ENCODE measurements at regions not wholly inside any gene's neighbourhood (a gene's known extent, or its start where the extent isn't known, plus 50 kb on each side); places are given as distances from the start of the nearest gene placed in this dataset.
"Not testable (repeated sequence)": the region's sequence is repeated elsewhere in the genome, so short reads cannot be mapped to it uniquely, and the experiment has no call there.

DNA sequence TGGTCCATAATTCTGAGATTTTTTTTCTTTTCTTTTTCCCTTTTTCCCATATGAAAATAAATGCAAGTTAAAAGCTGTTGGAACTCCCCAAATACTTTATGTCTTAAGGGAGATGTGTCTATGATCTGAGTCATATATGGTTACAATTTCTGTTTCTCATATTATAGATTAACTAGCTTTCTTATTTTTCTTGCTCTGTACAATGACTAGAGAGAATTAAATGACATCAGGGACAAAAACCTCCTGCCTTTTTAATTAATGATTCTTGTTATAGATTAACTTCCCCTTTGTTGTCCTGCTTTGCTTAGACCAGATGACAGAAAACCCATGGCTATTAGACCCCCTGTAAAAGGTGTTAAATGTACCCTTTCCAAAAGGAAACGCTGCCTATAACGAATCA lies 643.9 kb upstream of the NXPH2 start:
- H3K36me3 ChIP-seq (replicated peaks in 1 of 2; ENCODE audit: control extremely low read depth in 1 of 2, control insufficient read depth in 1 of 2, extremely low read depth in 1 of 2, insufficient read depth in 2 of 2, low read length in 1 of 2): no peaks in the 10 kb centered on the region
- H3K27ac Mint-ChIP-seq: no peak overlapping the region
- no peak overlapping the region for H3K9ac ChIP-seq (ENCODE audit: low read length)
- DNase-seq (no peak), ATAC-seq (ENCODE audit: low read depth) (no peak)
- H3K27ac ChIP-seq (ENCODE audit: low read length in 2 of 2): no peak overlapping the region
- H3K4me2 ChIP-seq (replicated peaks; ENCODE audit: low read depth, low read length, poor library complexity, severe bottlenecking): no peak overlapping the region
- H4K20me1 ChIP-seq (ENCODE audit: control insufficient read depth, insufficient read depth, low read length, poor library complexity, severe bottlenecking): no peaks in the 10 kb centered on the region
- no peaks in the 10 kb centered on the region for H3K9me3 Mint-ChIP-seq (ENCODE audit: insufficient read depth)
- intact Hi-C loops (cut with micrococcal nuclease): no loop called here
- H3K79me2 ChIP-seq (ENCODE audit: control insufficient read depth, insufficient read depth, low read length): no peaks in the 10 kb centered on the region
- no peaks in the 10 kb centered on the region for H3K4me1 ChIP-seq (ENCODE audit: control insufficient read depth in 2 of 2, insufficient read depth in 2 of 2, low read length in 2 of 2)
- no peak overlapping the region for H3K4me3 Mint-ChIP-seq
- H3K9me3 ChIP-seq (ENCODE audit: control extremely low read depth in 1 of 3, control insufficient read depth in 2 of 3, insufficient read depth in 1 of 3, low read length in 2 of 3): peaks cover 0 to 2% (median 0%) of the 10 kb centered on the region in 3 donors
- no peak overlapping the region for H3K4me3 ChIP-seq (ENCODE audit: control extremely low read depth in 1 of 5, extremely low read depth in 1 of 5, insufficient read depth in 1 of 5, low read depth in 2 of 5, low read length in 4 of 5)
- no peaks in the 10 kb centered on the region for H3K27me3 ChIP-seq (replicated peaks in 1 of 4; ENCODE audit: control extremely low read depth in 1 of 4, control insufficient read depth in 3 of 4, insufficient read depth in 4 of 4, low read length in 3 of 4)
- CTCF ChIA-PET: no interaction called here
- no CpG with 5 or more reads among the region's 2 CpGs for WGBS (ENCODE audit: insufficient coverage)
- POLR2A ChIA-PET: no interaction called here
- H3K4me1 Mint-ChIP-seq: no peaks in the 10 kb centered on the region
- no peaks in the 10 kb centered on the region for H3K27me3 Mint-ChIP-seq
- H2AFZ ChIP-seq (ENCODE audit: insufficient read depth, low read depth, low read length, poor library complexity, severe bottlenecking): no peak overlapping the region
- TF ChIP-seq, protein P1, sequence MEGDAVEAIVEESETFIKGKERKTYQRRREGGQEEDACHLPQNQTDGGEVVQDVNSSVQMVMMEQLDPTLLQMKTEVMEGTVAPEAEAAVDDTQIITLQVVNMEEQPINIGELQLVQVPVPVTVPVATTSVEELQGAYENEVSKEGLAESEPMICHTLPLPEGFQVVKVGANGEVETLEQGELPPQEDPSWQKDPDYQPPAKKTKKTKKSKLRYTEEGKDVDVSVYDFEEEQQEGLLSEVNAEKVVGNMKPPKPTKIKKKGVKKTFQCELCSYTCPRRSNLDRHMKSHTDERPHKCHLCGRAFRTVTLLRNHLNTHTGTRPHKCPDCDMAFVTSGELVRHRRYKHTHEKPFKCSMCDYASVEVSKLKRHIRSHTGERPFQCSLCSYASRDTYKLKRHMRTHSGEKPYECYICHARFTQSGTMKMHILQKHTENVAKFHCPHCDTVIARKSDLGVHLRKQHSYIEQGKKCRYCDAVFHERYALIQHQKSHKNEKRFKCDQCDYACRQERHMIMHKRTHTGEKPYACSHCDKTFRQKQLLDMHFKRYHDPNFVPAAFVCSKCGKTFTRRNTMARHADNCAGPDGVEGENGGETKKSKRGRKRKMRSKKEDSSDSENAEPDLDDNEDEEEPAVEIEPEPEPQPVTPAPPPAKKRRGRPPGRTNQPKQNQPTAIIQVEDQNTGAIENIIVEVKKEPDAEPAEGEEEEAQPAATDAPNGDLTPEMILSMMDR (IDR thresholded peaks at IDR 0.05): no peak
- no peak for TF ChIP-seq EZH2 (IDR thresholded peaks at IDR 0.05; ENCODE audit: borderline replicate concordance, insufficient read depth, low read depth, low read length, poor library complexity, severe bottlenecking)

DNA sequence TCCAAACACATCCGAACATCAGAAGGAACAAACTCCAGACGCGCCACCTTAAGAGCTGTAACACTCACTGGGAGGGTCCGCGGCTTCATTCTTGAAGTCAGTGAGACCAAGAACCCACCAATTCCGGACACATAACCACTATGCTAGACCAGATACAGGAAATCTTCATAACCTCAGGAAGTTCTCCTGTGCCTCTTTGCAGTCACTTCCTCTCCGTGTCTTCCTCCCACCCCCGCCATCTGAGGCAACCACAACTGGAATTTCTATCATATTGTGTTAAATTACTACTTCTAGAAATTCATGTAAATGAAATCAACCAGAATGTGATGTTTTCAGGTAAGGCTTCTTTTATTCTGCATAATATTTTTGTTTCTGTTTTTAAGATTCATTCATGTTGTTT lies 631.0 kb upstream of the NXPH2 start:
- intact Hi-C loops (cut with micrococcal nuclease): no loop called here
- no peaks in the 10 kb centered on the region for H3K27me3 Mint-ChIP-seq
- Histone ChIP-seq H3K4me2 (replicated peaks; ENCODE audit: low read depth, low read length, poor library complexity, severe bottlenecking) (no peak overlapping the region), H3K27ac (ENCODE audit: low read length in 2 of 2) (no peak overlapping the region), H3K36me3 (replicated peaks in 1 of 2; ENCODE audit: control extremely low read depth in 1 of 2, control insufficient read depth in 1 of 2, extremely low read depth in 1 of 2, insufficient read depth in 2 of 2, low read length in 1 of 2) (no peaks in the 10 kb centered on the region), H3K4me3 (ENCODE audit: control extremely low read depth in 1 of 5, extremely low read depth in 1 of 5, insufficient read depth in 1 of 5, low read depth in 2 of 5, low read length in 4 of 5) (no peak overlapping the region), H3K27me3 (replicated peaks in 1 of 4; ENCODE audit: control extremely low read depth in 1 of 4, control insufficient read depth in 3 of 4, insufficient read depth in 4 of 4, low read length in 3 of 4) (no peaks in the 10 kb centered on the region), H2AFZ (ENCODE audit: insufficient read depth, low read depth, low read length, poor library complexity, severe bottlenecking) (no peak overlapping the region), H3K79me2 (ENCODE audit: control insufficient read depth, insufficient read depth, low read length) (no peaks in the 10 kb centered on the region), H3K9ac (ENCODE audit: low read length) (no peak overlapping the region), H4K20me1 (ENCODE audit: control insufficient read depth, insufficient read depth, low read length, poor library complexity, severe bottlenecking) (no peaks in the 10 kb centered on the region), H3K9me3 (ENCODE audit: control extremely low read depth in 1 of 3, control insufficient read depth in 2 of 3, insufficient read depth in 1 of 3, low read length in 2 of 3) (peaks cover 0 to 10% (median 0%) of the 10 kb centered on the region in 3 donors), H3K4me1 (ENCODE audit: control insufficient read depth in 2 of 2, insufficient read depth in 2 of 2, low read length in 2 of 2) (no peaks in the 10 kb centered on the region)
- CTCF ChIA-PET: no interaction called here
- H3K4me3 Mint-ChIP-seq: no peak overlapping the region
- TF ChIP-seq, protein P1 (IDR thresholded peaks at IDR 0.05): no peak
- no peak for TF ChIP-seq EZH2 (IDR thresholded peaks at IDR 0.05; ENCODE audit: borderline replicate concordance, insufficient read depth, low read depth, low read length, poor library complexity, severe bottlenecking)
- no peaks in the 10 kb centered on the region for H3K9me3 Mint-ChIP-seq (ENCODE audit: insufficient read depth)
- POLR2A ChIA-PET: no interaction called here
- ATAC-seq (ENCODE audit: low read depth) (no peak), DNase-seq (no peak)
- WGBS (ENCODE audit: insufficient coverage): 40% methylated on average over 6 of the region's 8 CpGs
- no peaks in the 10 kb centered on the region for H3K4me1 Mint-ChIP-seq
- H3K27ac Mint-ChIP-seq: no peak overlapping the region

DNA sequence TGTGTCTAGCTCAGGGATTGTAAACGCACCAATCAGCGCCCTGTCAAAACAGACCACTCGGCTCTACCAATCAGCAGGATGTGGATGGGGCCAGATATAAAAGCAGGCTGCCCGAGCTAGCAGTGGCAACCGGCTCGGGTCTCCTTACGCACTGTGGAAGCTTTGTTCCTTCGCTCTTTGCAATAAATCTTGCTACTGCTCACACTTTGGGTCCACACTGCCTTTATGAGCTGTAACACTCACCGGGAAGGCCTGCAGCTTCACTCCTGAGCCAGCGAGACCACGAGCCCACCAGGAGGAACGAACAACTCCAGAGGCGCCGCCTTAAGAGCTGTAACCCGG lies 630.6 kb upstream of the NXPH2 start:
- H3K27me3 ChIP-seq (replicated peaks in 1 of 4; ENCODE audit: control extremely low read depth in 1 of 4, control insufficient read depth in 3 of 4, insufficient read depth in 4 of 4, low read length in 3 of 4); H3K27ac ChIP-seq (ENCODE audit: low read length in 2 of 2); H3K4me3 Mint-ChIP-seq; H3K79me2 ChIP-seq (ENCODE audit: control insufficient read depth, insufficient read depth, low read length); H3K4me1 ChIP-seq (ENCODE audit: control insufficient read depth in 2 of 2, insufficient read depth in 2 of 2, low read length in 2 of 2); H3K9me3 ChIP-seq (ENCODE audit: control extremely low read depth in 1 of 3, control insufficient read depth in 2 of 3, insufficient read depth in 1 of 3, low read length in 2 of 3); H4K20me1 ChIP-seq (ENCODE audit: control insufficient read depth, insufficient read depth, low read length, poor library complexity, severe bottlenecking); H3K4me3 ChIP-seq (ENCODE audit: control extremely low read depth in 1 of 5, extremely low read depth in 1 of 5, insufficient read depth in 1 of 5, low read depth in 2 of 5, low read length in 4 of 5); H3K36me3 ChIP-seq (replicated peaks in 1 of 2; ENCODE audit: control extremely low read depth in 1 of 2, control insufficient read depth in 1 of 2, extremely low read depth in 1 of 2, insufficient read depth in 2 of 2, low read length in 1 of 2); DNase-seq; H3K27ac Mint-ChIP-seq; H3K27me3 Mint-ChIP-seq; H3K4me2 ChIP-seq (replicated peaks; ENCODE audit: low read depth, low read length, poor library complexity, severe bottlenecking); CTCF ChIA-PET; H3K9ac ChIP-seq (ENCODE audit: low read length); H2AFZ ChIP-seq (ENCODE audit: insufficient read depth, low read depth, low read length, poor library complexity, severe bottlenecking); ATAC-seq (ENCODE audit: low read depth); H3K4me1 Mint-ChIP-seq; POLR2A ChIA-PET; H3K9me3 Mint-ChIP-seq (ENCODE audit: insufficient read depth); intact Hi-C loops (cut with micrococcal nuclease): not testable (repeated sequence)
- 61% methylated on average over 13 of the region's 15 CpGs for WGBS (ENCODE audit: insufficient coverage)

Data from B cell (primary cell).